Urothelium cell line (cell line): ENCODE measurements at regions not wholly inside any gene's neighbourhood (a gene's known extent, or its start where the extent isn't known, plus 50 kb on each side); places are given as distances from the start of the nearest gene placed in this dataset.
A peak's percentile ranks its signal among the peaks of the same experiment; 100 is the strongest.
"Not testable (repeated sequence)": the region's sequence is repeated elsewhere in the genome, so short reads cannot be mapped to it uniquely, and the experiment has no call there.

Experiments
- DNase-seq: peaks from one replicate; pipeline ENCODE4 v3.0.0; 2011; ENCODE audit warnings: low spot score, mixed read lengths
- FAIRE-seq: peaks from 2 replicates; lab custom pipeline; 2011; peaks lifted over from hg19 to GRCh38; lab: Jason Lieb, UNC

- no peak for FAIRE-seq
- DNase-seq, result no peak
These were observed 186.7 kb downstream of the MAT2B start for GRCh38 chr5:163692091-163692490.

GRCh38 chr5:163695830-163696578 is 190.6 kb downstream of the MAT2B start:
- FAIRE-seq (no peak), DNase-seq (peak; percentile 76)

- no peak for DNase-seq
- no peak for FAIRE-seq
These were observed 191.1 kb downstream of the MAT2B start for GRCh38 chr5:163696579-163696887.

- FAIRE-seq (no peak), DNase-seq (no peak)
These were observed 200.8 kb downstream of the MAT2B start for GRCh38 chr5:163706053-163706771.

- FAIRE-seq (no peak), DNase-seq (no peak)
These were observed 206.6 kb downstream of the MAT2B start for GRCh38 chr5:163712011-163712410.

- FAIRE-seq (no peak), DNase-seq (no peak)
These were observed 212.9 kb downstream of the MAT2B start for GRCh38 chr5:163718272-163718671.

- FAIRE-seq (no peak), DNase-seq (no peak)
These were observed 218.9 kb downstream of the MAT2B start for GRCh38 chr5:163724305-163724704.

- DNase-seq (no peak), FAIRE-seq (no peak)
These were observed 221.6 kb downstream of the MAT2B start for GRCh38 chr5:163727028-163727427.

GRCh38 chr5:163730206-163730756 is 224.9 kb downstream of the MAT2B start:
- no peak for FAIRE-seq
- DNase-seq, result no peak

GRCh38 chr5:163731256-163731655 is 225.8 kb downstream of the MAT2B start:
- FAIRE-seq (no peak), DNase-seq (no peak)

- no peak for FAIRE-seq
- no peak for DNase-seq
These were observed 229.7 kb downstream of the MAT2B start for GRCh38 chr5:163735069-163735468.

GRCh38 chr5:163747586-163747985 is 242.2 kb downstream of the MAT2B start:
- DNase-seq (no peak), FAIRE-seq (no peak)

GRCh38 chr5:163748934-163749333 is 243.5 kb downstream of the MAT2B start:
- DNase-seq (no peak), FAIRE-seq (no peak)

GRCh38 chr5:163750415-163750814 is 245.0 kb downstream of the MAT2B start:
- FAIRE-seq, DNase-seq: not testable (repeated sequence)

- FAIRE-seq, result no peak
These were observed 250.1 kb downstream of the MAT2B start for GRCh38 chr5:163755505-163755904.

GRCh38 chr5:163756170-163756569 is 250.8 kb downstream of the MAT2B start:
- no peak for FAIRE-seq
- no peak for DNase-seq

More at GRCh38 chr5:163755505-163755904, 250.1 kb downstream of the MAT2B start:
- no peak for DNase-seq

- FAIRE-seq (no peak), DNase-seq (no peak)
These were observed 251.9 kb downstream of the MAT2B start for GRCh38 chr5:163757344-163757743.

- no peak for DNase-seq
- no peak for FAIRE-seq
These were observed 252.9 kb downstream of the MAT2B start for GRCh38 chr5:163758283-163758711.

GRCh38 chr5:163759000-163759704 is 253.7 kb downstream of the MAT2B start:
- DNase-seq, result no peak
- no peak for FAIRE-seq

- FAIRE-seq, result peak; percentile 30
- DNase-seq, result peak; percentile 17
These were observed 255.1 kb downstream of the MAT2B start for GRCh38 chr5:163760498-163760897.

GRCh38 chr5:163766936-163767670 is 261.7 kb downstream of the MAT2B start:
- FAIRE-seq, result no peak

More at GRCh38 chr5:163766936-163767670, 261.7 kb downstream of the MAT2B start:
- no peak for DNase-seq
